ENCODE measurements at regions not wholly inside any gene's neighbourhood (a gene's known extent, or its start where the extent isn't known, plus 50 kb on each side); places are given as distances from the start of the nearest gene placed in this dataset.

- no peak overlapping the region for H3K56ac ChIP-seq (replicated peaks; ENCODE audit: insufficient read length, low read depth, low read length)
- H4K20me1 ChIP-seq (replicated peaks in 1 of 2; ENCODE audit: control insufficient read depth in 1 of 2, insufficient read depth in 2 of 2, low read length in 2 of 2): no peaks in the 10 kb centered on the region
- H3K9me3 ChIP-seq (ENCODE audit: insufficient read depth in 2 of 2, low read depth in 1 of 2, low read length in 1 of 2): no peaks in the 10 kb centered on the region
- no peak overlapping the region for H2BK12ac ChIP-seq (ENCODE audit: low read depth, low read length)
- no peak overlapping the region for H3K4me2 ChIP-seq (ENCODE audit: insufficient read depth in 1 of 2, low read depth in 2 of 2, low read length in 2 of 2)
- H4K8ac ChIP-seq (ENCODE audit: extremely low read depth, insufficient read depth, low read length): no peak overlapping the region; the same call in 1 of the 2 replicates
- H2AFZ ChIP-seq (ENCODE audit: low read length): no peak overlapping the region
- no peak overlapping the region for H3K14ac ChIP-seq (ENCODE audit: insufficient read length)
- no peak overlapping the region for H2BK5ac ChIP-seq (ENCODE audit: low read depth, low read length)
- H2AK5ac ChIP-seq (ENCODE audit: low read depth, low read length): no peak overlapping the region
- no peaks in the 10 kb centered on the region for H3K79me1 ChIP-seq (ENCODE audit: low read depth, low read length)
- no peak overlapping the region for H2BK20ac ChIP-seq (ENCODE audit: low read length)
- WGBS, 2 experiments (ENCODE audit: extremely low coverage in 1 of 2, insufficient coverage in 1 of 2, insufficient read length in 1 of 2, insufficient replicate concordance in 2 of 2, low coverage in 1 of 2, low lambda C conversion rate in 2 of 2, missing lambda C conversion rate in 1 of 2): 86 to 100% methylated on average over 1 to 8 of the region's 8 CpGs
- DNase-seq (ENCODE audit: low read depth in 1 of 2, low spot score in 2 of 2) (no peak), FAIRE-seq (no peak)
- H2BK120ac ChIP-seq (replicated peaks; ENCODE audit: low read depth, low read length): no peak overlapping the region
- H3K36me3 ChIP-seq (ENCODE audit: control insufficient read depth in 2 of 4, insufficient read depth in 4 of 4, low read length in 3 of 4): no peaks in the 10 kb centered on the region
- no peak overlapping the region for H3K18ac ChIP-seq (ENCODE audit: extremely low read depth, low read length)
- H3K23ac ChIP-seq (ENCODE audit: insufficient read length): no peak overlapping the region
- ChIA-PET CTCF (ENCODE audit: partially characterized antibody) (interaction anchor here (0.8 to 4.5 kb wide), 7 partner anchors 10 to 563 kb away, joined by 3 to 28 read pairs (median 8); no protein-coding TSS in a partner anchor), POLR2A (ENCODE audit: partially characterized antibody) (no interaction called here)
- H4K5ac ChIP-seq (ENCODE audit: insufficient read length, low read depth, low read length): no peak overlapping the region
- H3K9ac ChIP-seq (replicated peaks in 1 of 4; ENCODE audit: extremely low read depth in 1 of 4, low read depth in 3 of 4, low read length in 3 of 4): no peak overlapping the region
- H4K91ac ChIP-seq (replicated peaks; ENCODE audit: insufficient read length, low read length): no peak overlapping the region
- H3K27ac ChIP-seq (ENCODE audit: low read depth, low read length): no peak overlapping the region
- H2BK15ac ChIP-seq (ENCODE audit: low read length): no peak overlapping the region
- H3K4me1 ChIP-seq (replicated peaks in 1 of 4; ENCODE audit: control insufficient read depth in 3 of 4, insufficient read depth in 4 of 4, low read length in 3 of 4): peaks cover 0 to 3% (median 2%) of the 10 kb centered on the region in 4 experiments; a peak in 3 of 7 replicates
- no peaks in the 10 kb centered on the region for H3K79me2 ChIP-seq (ENCODE audit: control insufficient read depth in 1 of 2, insufficient read depth in 2 of 2, low read length in 2 of 2)
- H3K4me3 ChIP-seq (ENCODE audit: extremely low read depth in 1 of 4, insufficient read depth in 2 of 4, low read depth in 3 of 4, low read length in 4 of 4): no peak overlapping the region
- no peaks in the 10 kb centered on the region for H3K27me3 ChIP-seq (replicated peaks in 1 of 4; ENCODE audit: control insufficient read depth in 3 of 4, extremely low read depth in 1 of 4, insufficient read depth in 3 of 4, low read length in 3 of 4)
- no peak overlapping the region for H3K4ac ChIP-seq (replicated peaks; ENCODE audit: insufficient read length, low read depth, low read length)
- no peaks in the 10 kb centered on the region for H3K23me2 ChIP-seq (ENCODE audit: low read depth, low read length)
- TF ChIP-seq KDM1A (IDR thresholded peaks at IDR 0.05; ENCODE audit: borderline replicate concordance, low read length): no peak
- no peak for TF ChIP-seq CTBP2 (IDR thresholded peaks at IDR 0.05; ENCODE audit: borderline replicate concordance, insufficient read depth, insufficient read length, low read length)
- no peak for TF ChIP-seq ZNF274 (IDR thresholded peaks at IDR 0.05; ENCODE audit: borderline replicate concordance, extremely low read depth, low read length)
- no peak for TF ChIP-seq TCF12 (IDR thresholded peaks at IDR 0.05; ENCODE audit: low read depth, low read length)
- TF ChIP-seq GABPA (IDR thresholded peaks at IDR 0.05; ENCODE audit: borderline replicate concordance, insufficient read depth, low read length): no peak
- no peak for TF ChIP-seq NRF1 (IDR thresholded peaks at IDR 0.05; ENCODE audit: low read depth, low read length)
These were observed 319.8 kb upstream of the NCKAP5 start for GRCh38 chr2:133888107-133888506.

Measured in H1 (cell line).